ENCODE measurements at regions not wholly inside any gene's neighbourhood (a gene's known extent, or its start where the extent isn't known, plus 50 kb on each side); places are given as distances from the start of the nearest gene placed in this dataset.
"Not testable (repeated sequence)": the region's sequence is repeated elsewhere in the genome, so short reads cannot be mapped to it uniquely, and the experiment has no call there.

DNA sequence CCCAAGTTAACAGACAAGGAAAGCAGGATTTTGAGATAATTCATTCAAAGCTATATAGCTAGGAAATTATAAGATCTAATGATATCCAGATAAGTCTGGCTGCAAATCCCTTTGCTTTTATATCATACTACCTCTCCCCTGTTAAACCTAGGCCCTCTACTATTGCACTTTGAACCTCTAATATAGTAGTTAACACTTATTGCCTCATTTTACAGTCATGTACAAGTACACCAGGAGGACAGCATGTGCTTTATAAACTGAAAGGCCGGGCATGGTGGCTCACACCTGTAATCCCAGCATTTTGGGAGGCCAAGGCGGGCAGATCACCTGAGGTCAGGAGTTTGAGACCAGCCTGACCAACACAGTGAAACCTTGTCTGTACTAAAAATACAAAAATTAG is 234.4 kb upstream of the EDNRA start:
- DNase-seq (ENCODE audit: low read depth), result not testable (repeated sequence)

DNA sequence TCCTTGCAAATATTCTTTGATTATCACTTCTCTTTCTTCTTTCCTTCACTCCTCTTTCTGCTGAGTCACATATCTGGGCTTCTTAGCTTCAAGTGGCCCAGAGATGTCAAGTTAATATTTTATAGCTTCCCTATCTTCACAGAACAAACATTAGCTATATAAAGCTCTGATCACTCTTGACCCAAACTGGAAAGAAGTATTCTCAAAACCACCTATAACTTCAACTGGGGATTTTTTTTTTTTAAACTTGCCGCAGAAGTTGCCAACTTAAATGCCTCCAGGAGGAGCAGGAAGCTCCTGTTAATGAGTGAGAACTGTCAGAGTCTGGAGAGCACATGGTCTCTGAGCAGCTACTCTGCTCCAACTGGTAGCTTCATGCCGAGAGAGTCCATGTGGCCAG is 233.3 kb upstream of the EDNRA start:
- DNase-seq (ENCODE audit: low read depth), result no peak

- no peak for DNase-seq (ENCODE audit: low read depth)
Observed at GRCh38 chr4:147250062-147250461, 230.8 kb upstream of the EDNRA start.

DNA sequence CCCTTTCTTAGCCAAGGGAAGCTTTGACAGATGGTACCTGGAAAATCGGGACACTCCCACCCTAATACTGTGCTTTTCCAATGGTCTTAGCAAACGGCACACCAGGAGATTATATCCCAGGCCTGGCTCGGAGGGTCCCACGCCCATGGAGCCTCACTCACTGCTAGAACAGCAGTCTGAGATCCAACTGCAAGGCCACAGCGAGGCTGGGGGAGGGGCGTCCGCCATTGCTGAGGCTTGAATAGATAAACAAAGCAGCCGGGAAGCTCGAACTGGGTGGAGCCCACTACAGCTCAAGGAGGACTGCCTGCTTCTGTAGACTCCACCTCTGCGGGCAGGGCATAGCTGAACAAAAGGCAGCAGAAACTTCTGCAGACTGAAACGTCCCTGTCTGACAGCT is 225.6 kb upstream of the EDNRA start:
- DNase-seq (ENCODE audit: low read depth), result not testable (repeated sequence)

GRCh38 chr4:147259271-147259670 is 221.6 kb upstream of the EDNRA start:
- peak; percentile 73 for DNase-seq (ENCODE audit: low read depth)

DNA sequence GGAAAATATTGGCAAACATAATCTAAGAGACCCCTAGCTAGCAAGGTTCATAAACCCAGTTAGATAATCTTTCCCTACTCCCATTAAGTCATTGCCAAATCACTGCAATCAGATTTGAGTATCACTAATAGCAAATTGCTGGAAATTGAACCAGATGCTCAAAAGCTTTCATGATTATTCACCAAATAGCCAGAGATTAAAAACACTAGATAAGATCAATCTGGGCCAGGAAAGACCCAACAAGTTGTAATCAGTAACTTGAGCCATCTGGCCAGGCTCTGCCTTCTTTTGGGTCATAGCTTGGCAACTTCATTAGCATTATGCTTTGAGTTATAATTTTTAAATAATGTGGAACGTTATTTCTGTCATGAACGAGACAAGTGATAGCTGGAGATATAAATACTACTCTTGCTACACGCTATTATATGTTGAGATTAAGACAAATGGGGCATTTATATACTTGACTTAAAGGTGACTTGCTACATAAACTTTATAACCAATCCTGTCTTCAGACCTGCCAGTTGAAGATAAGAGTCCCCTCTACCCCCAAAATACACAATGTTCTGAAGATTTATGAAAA is 196.6 kb upstream of the EDNRA start:
- no peak for DNase-seq (ENCODE audit: low read depth)

GRCh38 chr4:147284935-147285334 is 196.0 kb upstream of the EDNRA start:
- DNase-seq (ENCODE audit: low read depth), result no peak

GRCh38 chr4:147285751-147286150 is 195.1 kb upstream of the EDNRA start:
- peak; percentile 68 for DNase-seq (ENCODE audit: low read depth)

GRCh38 chr4:147286846-147287587 is 193.9 kb upstream of the EDNRA start:
- DNase-seq (ENCODE audit: low read depth), result no peak

DNA sequence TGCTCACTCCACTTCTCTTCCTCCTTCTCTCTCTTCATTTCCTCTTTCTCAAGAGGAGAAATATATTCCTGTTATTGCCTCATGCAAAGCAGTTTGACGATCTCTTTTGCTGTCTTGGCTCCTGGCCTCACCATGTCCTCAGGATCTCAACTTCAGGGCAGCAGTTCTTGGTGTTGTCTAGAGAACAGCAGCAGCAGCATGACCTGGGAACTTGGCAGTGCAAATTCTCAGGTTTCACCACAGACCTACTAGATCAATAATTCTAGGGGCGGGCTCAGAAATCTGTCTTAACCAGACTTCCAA is 193.4 kb upstream of the EDNRA start:
- peak; percentile 54 for DNase-seq (ENCODE audit: low read depth)

DNA sequence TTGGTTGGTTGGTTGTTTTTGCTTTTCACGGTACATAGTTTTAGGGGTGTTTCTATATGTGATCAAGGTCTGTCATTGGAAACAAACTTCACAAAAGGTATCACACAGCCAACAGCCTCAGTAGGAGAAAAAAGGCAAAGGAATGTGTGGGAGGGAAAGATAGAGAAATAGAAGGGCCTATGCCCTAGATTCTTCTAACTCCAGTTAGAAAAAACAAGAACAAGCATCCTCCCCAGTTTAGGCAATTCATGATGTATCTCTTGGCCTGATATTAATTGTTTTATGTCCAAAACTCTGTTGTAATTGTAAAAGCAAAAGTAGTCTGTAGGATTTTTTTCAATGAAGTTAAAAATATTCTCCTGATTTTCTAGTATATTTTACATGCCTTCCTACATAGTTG is 192.4 kb upstream of the EDNRA start:
- DNase-seq (ENCODE audit: low read depth), result peak; percentile 49

GRCh38 chr4:147289181-147289580 is 191.7 kb upstream of the EDNRA start:
- peak; percentile 30 for DNase-seq (ENCODE audit: low read depth)

- not testable (repeated sequence) for DNase-seq (ENCODE audit: low read depth)
Observed at GRCh38 chr4:147292604-147293313, 188.1 kb upstream of the EDNRA start.

GRCh38 chr4:147293314-147293677 is 187.6 kb upstream of the EDNRA start:
- DNase-seq (ENCODE audit: low read depth), result not testable (repeated sequence)

DNA sequence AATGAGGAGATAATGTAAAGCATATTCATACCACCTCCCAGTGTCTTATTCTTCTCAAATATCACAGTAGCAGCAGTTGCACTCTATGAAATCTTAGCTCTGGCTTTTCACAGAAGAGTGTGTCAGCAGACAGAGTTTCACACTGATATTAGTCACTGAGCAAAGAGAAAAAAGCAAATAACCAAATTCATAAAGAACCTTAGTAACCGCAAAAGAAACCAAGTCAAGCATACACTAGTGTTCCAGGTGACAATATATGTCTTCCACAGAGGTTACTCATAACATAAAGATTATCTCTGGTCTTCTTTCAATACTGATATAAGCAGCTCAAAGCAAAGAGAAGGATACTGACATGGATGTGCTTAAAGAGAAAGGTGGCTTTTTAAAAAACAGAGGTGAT is 181.7 kb upstream of the EDNRA start:
- no peak for DNase-seq (ENCODE audit: low read depth)

DNA sequence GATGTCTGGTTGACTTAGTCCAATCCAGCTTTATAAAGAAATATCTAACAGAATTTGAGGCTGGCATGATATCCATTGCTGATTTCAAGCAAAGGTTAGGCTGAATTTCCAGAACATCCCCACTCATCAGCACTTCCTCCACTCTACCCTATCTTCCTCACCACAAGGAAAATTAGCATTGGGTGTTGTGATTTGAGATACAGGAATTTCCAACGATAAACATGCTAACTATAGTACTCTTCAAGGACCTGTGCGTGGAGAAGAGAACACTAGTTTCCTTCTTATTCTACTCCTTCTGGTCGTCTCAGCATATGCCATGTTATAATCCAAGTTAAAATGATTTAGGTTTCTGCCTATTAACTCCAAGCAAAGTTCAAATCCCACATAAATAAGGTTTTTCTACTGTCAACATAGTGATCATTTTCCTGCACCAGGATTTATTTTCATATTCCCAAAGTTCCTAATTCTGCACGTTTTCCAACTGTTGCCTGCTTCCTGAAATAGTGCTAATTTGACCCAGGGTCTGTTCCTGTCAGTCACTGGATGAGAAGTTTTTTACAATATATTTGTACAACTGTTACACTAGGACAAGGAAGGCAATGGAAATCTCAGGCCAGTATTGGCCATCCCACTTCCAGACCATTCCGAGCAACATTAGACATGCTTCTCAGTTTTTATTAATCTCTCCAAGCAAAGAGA is 177.6 kb upstream of the EDNRA start:
- no peak for DNase-seq (ENCODE audit: low read depth)

DNA sequence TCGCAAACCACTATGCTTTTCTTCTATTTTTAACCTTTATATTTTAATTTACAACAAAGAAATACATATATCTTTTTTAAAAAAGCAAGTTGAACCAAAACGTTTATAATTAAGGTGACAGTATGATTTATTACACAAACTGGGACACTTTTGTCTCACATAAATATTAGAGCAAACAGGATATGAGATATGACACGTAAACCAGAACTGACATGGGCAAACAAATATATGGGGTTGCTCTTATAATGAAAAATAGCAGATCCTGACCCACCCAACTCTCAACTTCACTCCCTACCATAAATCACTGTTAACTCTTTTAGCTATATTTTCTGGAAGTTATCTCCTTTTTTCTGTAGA is 177.0 kb upstream of the EDNRA start:
- DNase-seq (ENCODE audit: low read depth), result no peak

DNA sequence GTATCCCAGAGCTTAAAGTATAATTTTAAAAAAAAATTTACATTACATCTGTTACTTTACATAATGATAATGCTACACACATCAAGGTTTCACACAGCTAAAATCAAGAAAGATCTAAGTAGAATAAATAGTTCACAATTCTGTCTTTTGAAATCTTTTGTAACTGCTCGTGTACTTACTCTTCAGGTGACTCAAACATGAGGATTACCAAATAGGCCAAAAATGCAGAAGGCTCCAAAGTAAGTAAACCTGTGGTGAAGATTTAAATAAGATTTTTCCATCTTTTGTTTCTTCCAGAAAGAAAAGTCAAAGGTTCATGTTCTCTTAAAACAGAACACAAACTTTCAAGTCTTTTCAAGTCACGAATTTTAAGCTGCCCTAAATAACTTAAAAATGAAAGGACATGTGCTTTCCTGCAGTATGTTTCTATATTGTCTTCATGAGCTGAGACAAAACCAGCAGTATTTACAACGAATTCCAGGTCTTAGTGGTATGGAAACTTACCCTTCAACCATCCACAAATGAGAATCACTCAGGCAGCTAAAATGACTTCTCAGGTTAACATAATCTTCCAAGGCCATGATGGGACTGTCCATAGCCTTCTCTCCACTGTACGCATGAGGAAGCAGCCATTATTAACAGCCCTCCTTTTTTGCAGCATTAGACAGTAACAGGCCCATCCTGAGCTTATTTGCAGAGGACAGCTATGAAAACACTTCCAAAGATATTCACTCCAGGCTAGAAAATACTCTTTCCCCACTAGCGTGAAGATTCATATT is 172.8 kb upstream of the EDNRA start:
- DNase-seq (ENCODE audit: low read depth), result no peak

DNA sequence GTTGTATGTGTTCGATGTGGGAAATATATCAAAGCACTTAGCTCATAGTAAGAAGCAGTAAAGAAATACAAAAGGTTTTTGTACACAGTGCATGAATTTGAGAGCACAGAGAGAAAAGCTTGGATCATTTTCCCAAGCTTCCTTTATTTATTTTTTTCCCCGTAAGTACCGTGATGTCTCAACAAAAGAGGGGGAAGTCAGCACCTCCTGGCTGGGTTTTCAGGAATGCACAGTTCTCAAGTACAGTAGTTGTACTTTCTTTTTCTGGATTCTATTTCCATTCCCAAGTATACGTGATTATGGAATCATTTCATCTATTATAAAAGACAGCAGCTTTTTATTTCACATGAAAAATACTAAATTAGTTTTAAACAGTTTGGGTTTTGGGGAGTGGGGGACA is 171.5 kb upstream of the EDNRA start:
- peak; percentile 4 for DNase-seq (ENCODE audit: low read depth)

DNA sequence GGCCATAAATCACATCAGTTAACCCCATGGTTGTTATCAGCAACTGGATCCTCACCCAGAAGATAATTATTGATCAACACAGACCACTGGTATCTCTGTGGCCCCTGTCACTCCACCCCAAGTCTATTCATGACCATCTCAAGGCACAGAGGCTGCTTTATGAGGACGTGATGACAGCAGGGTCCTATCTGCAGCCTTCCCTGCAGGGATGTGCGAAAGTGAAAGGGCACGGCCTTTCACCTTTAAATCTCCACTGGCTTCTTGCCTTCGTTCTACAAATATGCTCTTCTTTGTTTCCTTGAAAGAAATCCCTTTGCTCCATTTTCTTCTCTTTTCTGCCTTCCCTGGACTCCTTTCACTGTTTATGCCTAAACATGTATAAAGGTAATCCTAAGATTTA is 170.6 kb upstream of the EDNRA start:
- no peak for DNase-seq (ENCODE audit: low read depth)

- DNase-seq (ENCODE audit: low read depth), result no peak
Observed at GRCh38 chr4:147311956-147312355, 168.9 kb upstream of the EDNRA start.

DNA sequence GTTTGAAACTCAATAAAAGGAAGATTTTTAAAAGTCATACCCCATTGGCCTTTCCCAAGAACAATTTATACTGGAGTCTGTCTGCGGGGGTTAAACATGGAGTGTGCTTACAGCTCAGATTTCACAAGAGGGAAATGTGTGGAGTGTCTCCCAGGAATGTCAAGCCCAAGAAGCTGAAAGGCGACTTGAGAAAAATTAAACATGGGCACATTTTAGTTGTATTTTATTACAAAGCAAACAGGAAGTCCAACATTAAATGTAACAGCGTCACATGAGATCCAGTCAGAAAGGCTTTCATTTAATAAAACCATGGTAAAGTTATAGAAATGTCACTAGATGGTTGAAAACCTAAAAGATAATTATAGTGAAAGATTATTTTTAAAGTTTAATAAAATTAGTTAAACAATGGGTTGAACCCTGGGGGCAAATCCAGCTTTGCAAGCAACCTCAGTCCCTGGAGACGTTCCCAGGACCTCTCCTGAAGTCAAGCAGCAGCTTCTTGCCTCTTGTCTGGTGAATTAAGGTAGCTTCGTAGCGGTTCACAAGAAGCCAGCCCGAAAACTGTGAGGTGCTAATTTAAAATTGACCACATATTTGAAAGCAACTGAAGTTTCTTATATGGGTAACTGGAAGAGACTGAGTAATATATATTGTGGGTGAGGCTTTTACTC is 168.4 kb upstream of the EDNRA start:
- DNase-seq (ENCODE audit: low read depth), result peak; percentile 80
